Caco-2 (cell line): ENCODE measurements at regions not wholly inside any gene's neighbourhood (a gene's known extent, or its start where the extent isn't known, plus 50 kb on each side); places are given as distances from the start of the nearest gene placed in this dataset.

ENCODE experiments used
- BruUV-seq: library from RNA; stranded (reverse); fragments of 400-500 nt; replicated peaks from 2 replicates; lab custom pipeline; 2021; lab: Mats Ljungman, UMichigan
- CTCF ChIA-PET: fragments of 300-600 bp; sonication (Branson Sonifier 250); formaldehyde crosslinking; loops from one replicate; lab custom pipeline; 2022; ENCODE audit warnings: antibody characterized with exemption; lab: Charles Lee
- POLR2A ChIA-PET: fragments of 300-600 bp; sonication (Branson Sonifier 250); formaldehyde crosslinking; loops from one replicate; lab custom pipeline; 2022; ENCODE audit warnings: antibody characterized with exemption; lab: Charles Lee
- DNase-seq, 2 experiments: peaks; one replicate each; pipeline versions ENCODE4 v3.0.0 to v3.0.0-alpha.2; 2020 to 2022
- H3K27me3 ChIP-seq: replicated peaks from 2 replicates; pipeline ENCODE4 v1.6.0; 2011; ENCODE audit warnings: low read length; ENCODE audit not compliant: control insufficient read depth, insufficient read depth
- H3K36me3 ChIP-seq: 2 replicates; pipeline ENCODE4 v1.5.1; 2011; ENCODE audit warnings: low read length; ENCODE audit not compliant: control insufficient read depth, insufficient read depth
- H3K4me1 ChIP-seq: fragments of 250-450 bp; sonication (Bioruptor Pico); 2 replicates; pipeline ENCODE4 v1.5.1; 2020; ENCODE audit warnings: mild to moderate bottlenecking
- H3K4me3 ChIP-seq: 2 replicates; pipeline ENCODE4 v1.5.1; 2011; ENCODE audit warnings: low read depth, mild to moderate bottlenecking, control low read depth, low read length
- H3K9me3 ChIP-seq: fragments of 250-450 bp; sonication (Bioruptor Pico); 2 replicates; pipeline ENCODE4 v1.5.1; 2020; ENCODE audit warnings: mild to moderate bottlenecking, moderate library complexity
- H3K27ac Mint-ChIP-seq: one replicate; pipeline ENCODE4 v1.8.0; 2022; ENCODE audit warnings: mixed read lengths; ENCODE audit not compliant: unreplicated experiment
- H3K27me3 Mint-ChIP-seq: one replicate; pipeline ENCODE4 v1.8.0; 2022; ENCODE audit warnings: mixed read lengths; ENCODE audit not compliant: insufficient read depth, unreplicated experiment
- H3K36me3 Mint-ChIP-seq: one replicate; pipeline ENCODE4 v1.8.0; 2022; ENCODE audit warnings: mild to moderate bottlenecking, mixed read lengths; ENCODE audit not compliant: insufficient read depth, unreplicated experiment
- H3K4me1 Mint-ChIP-seq: one replicate; pipeline ENCODE4 v1.8.0; 2022; ENCODE audit warnings: low read depth, mixed read lengths; ENCODE audit not compliant: unreplicated experiment
- H3K4me3 Mint-ChIP-seq: one replicate; pipeline ENCODE4 v1.8.0; 2022; ENCODE audit warnings: mild to moderate bottlenecking, moderate library complexity, mixed read lengths; ENCODE audit not compliant: unreplicated experiment
- H3K9me3 Mint-ChIP-seq: one replicate; pipeline ENCODE4 v1.8.0; 2022; ENCODE audit warnings: mixed read lengths; ENCODE audit not compliant: unreplicated experiment
- CTCF ChIP-seq, 2 experiments: fragments of 200-600 bp in 1 of 2; IDR thresholded peaks; 1 replicate in 1 of 2; 2 replicates in 1 of 2; pipeline versions ENCODE4 v1.5.1 to v1.8.0; 2011 to 2022; ENCODE audit warnings: antibody characterized with exemption in 1 of 2, control low read depth in 1 of 2, inconsistent platforms in 1 of 2, low read depth in 1 of 2, low read length in 1 of 2, mild to moderate bottlenecking in 1 of 2, moderate library complexity in 1 of 2; ENCODE audit not compliant: insufficient read depth in 1 of 2, severe bottlenecking in 1 of 2, unreplicated experiment in 1 of 2
- intact Hi-C: fragments of 100-400 bp; cut with micrococcal nuclease; formaldehyde crosslinking; loops from one replicate; pipeline ENCODE4 v1.10.0; 2022; ENCODE audit not compliant: unreplicated experiment

GRCh38 chr10:2208106-2208505, 470.8 kb upstream of the ADARB2 start:
- Histone ChIP-seq H3K36me3 (no peaks in the 10 kb centered on the region), H3K27me3 (no peaks in the 10 kb centered on the region), H3K4me1 (no peaks in the 10 kb centered on the region), H3K9me3 (peaks cover 2% of the 10 kb centered on the region; the same call in 1 of the 2 replicates), H3K4me3 (no peak overlapping the region)
- no peak for DNase-seq
- BruUV-seq: no TSS peak
- intact Hi-C loops: no loop called here
- peaks cover 22% of the 10 kb centered on the region for H3K27me3 Mint-ChIP-seq
- no peak overlapping the region for H3K4me3 Mint-ChIP-seq
- peaks cover 10% of the 10 kb centered on the region for H3K4me1 Mint-ChIP-seq
- POLR2A ChIA-PET: no interaction called here
- H3K27ac Mint-ChIP-seq: no peak overlapping the region
- no peak for TF ChIP-seq CTCF (IDR thresholded peaks at IDR 0.05; ENCODE audit: insufficient read depth in 1 of 2, low read depth in 1 of 2, low read length in 1 of 2, severe bottlenecking in 1 of 2, unreplicated experiment in 1 of 2)
- H3K9me3 Mint-ChIP-seq: no peaks in the 10 kb centered on the region
- no peaks in the 10 kb centered on the region for H3K36me3 Mint-ChIP-seq
- CTCF ChIA-PET: no interaction called here

- peaks cover 10% of the 10 kb centered on the region for H3K4me1 Mint-ChIP-seq
- H3K9me3 Mint-ChIP-seq: no peaks in the 10 kb centered on the region
Measured at GRCh38 chr10:2207246-2207922, 470.1 kb upstream of the ADARB2 start.

GRCh38 chr10:2205406-2205805, 468.1 kb upstream of the ADARB2 start:
- H3K4me1 ChIP-seq: no peaks in the 10 kb centered on the region
- no TSS peak for BruUV-seq
- peaks cover 11% of the 10 kb centered on the region for H3K27me3 Mint-ChIP-seq
- H3K4me3 Mint-ChIP-seq: no peak overlapping the region
- no peak overlapping the region for H3K4me3 ChIP-seq
- no peaks in the 10 kb centered on the region for H3K36me3 ChIP-seq
- no peak for TF ChIP-seq CTCF (IDR thresholded peaks at IDR 0.05; ENCODE audit: insufficient read depth in 1 of 2, low read depth in 1 of 2, low read length in 1 of 2, severe bottlenecking in 1 of 2, unreplicated experiment in 1 of 2)
- DNase-seq: no peak
- peaks cover 6% of the 10 kb centered on the region for H3K4me1 Mint-ChIP-seq
- H3K9me3 ChIP-seq: peaks cover 2% of the 10 kb centered on the region; the same call in 1 of the 2 replicates
- H3K27ac Mint-ChIP-seq: no peak overlapping the region
- ChIA-PET CTCF (no interaction called here), POLR2A (no interaction called here)
- intact Hi-C loops: no loop called here
- no peaks in the 10 kb centered on the region for H3K9me3 Mint-ChIP-seq
- no peaks in the 10 kb centered on the region for H3K36me3 Mint-ChIP-seq
- no peaks in the 10 kb centered on the region for H3K27me3 ChIP-seq

More at GRCh38 chr10:2207246-2207922, 470.1 kb upstream of the ADARB2 start:
- DNase-seq: no peak
- no peak overlapping the region for H3K27ac Mint-ChIP-seq
- H3K27me3 Mint-ChIP-seq: peaks cover 22% of the 10 kb centered on the region
- POLR2A ChIA-PET: no interaction called here
- no peaks in the 10 kb centered on the region for H3K36me3 ChIP-seq
- no peak overlapping the region for H3K4me3 ChIP-seq
- intact Hi-C loops: no loop called here
- no peaks in the 10 kb centered on the region for H3K36me3 Mint-ChIP-seq
- H3K9me3 ChIP-seq: peaks cover 2% of the 10 kb centered on the region; the same call in 1 of the 2 replicates
- no peaks in the 10 kb centered on the region for H3K27me3 ChIP-seq
- no TSS peak for BruUV-seq
- no peaks in the 10 kb centered on the region for H3K4me1 ChIP-seq
- H3K4me3 Mint-ChIP-seq: no peak overlapping the region
- no peak for TF ChIP-seq CTCF (IDR thresholded peaks at IDR 0.05; ENCODE audit: insufficient read depth in 1 of 2, low read depth in 1 of 2, low read length in 1 of 2, severe bottlenecking in 1 of 2, unreplicated experiment in 1 of 2)
- CTCF ChIA-PET: no interaction called here
